WI38 (cell line): ENCODE measurements at regions not wholly inside any gene's neighbourhood (a gene's known extent, or its start where the extent isn't known, plus 50 kb on each side); places are given as distances from the start of the nearest gene placed in this dataset.

Experiments
- H3K4me3 ChIP-seq: 2 replicates; pipeline ENCODE4 v1.5.1; 2011; ENCODE audit warnings: low read depth, mild to moderate bottlenecking, control low read depth, low read length
- TF ChIP-seq, protein P1 (sequence below): IDR thresholded peaks from 2 replicates; pipeline ENCODE4 v1.5.1; 2012; ENCODE audit warnings: low read depth, mild to moderate bottlenecking, control low read depth, low read length

DNA sequence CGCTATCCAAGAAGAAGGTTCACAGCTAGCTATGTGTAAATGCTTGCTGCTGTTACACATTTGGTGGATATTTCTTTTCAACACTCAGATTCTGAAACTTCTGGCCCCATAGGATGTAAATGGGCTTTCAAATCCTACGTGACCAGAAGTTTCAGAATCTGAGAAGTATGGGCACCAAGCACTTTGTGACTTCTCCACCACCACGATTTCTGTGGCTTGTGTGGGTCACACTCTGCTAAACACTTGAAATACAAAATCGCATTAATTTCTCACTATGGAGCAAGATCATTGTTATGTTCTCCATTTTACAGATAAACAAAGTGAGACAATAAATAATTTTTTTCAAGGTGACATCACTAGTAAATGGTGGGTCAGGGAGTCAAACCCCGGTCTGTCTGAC is 259.4 kb upstream of the JADE1 start:
- H3K4me3 ChIP-seq = no peak overlapping the region
- TF ChIP-seq, protein P1, sequence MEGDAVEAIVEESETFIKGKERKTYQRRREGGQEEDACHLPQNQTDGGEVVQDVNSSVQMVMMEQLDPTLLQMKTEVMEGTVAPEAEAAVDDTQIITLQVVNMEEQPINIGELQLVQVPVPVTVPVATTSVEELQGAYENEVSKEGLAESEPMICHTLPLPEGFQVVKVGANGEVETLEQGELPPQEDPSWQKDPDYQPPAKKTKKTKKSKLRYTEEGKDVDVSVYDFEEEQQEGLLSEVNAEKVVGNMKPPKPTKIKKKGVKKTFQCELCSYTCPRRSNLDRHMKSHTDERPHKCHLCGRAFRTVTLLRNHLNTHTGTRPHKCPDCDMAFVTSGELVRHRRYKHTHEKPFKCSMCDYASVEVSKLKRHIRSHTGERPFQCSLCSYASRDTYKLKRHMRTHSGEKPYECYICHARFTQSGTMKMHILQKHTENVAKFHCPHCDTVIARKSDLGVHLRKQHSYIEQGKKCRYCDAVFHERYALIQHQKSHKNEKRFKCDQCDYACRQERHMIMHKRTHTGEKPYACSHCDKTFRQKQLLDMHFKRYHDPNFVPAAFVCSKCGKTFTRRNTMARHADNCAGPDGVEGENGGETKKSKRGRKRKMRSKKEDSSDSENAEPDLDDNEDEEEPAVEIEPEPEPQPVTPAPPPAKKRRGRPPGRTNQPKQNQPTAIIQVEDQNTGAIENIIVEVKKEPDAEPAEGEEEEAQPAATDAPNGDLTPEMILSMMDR = no peak

DNA sequence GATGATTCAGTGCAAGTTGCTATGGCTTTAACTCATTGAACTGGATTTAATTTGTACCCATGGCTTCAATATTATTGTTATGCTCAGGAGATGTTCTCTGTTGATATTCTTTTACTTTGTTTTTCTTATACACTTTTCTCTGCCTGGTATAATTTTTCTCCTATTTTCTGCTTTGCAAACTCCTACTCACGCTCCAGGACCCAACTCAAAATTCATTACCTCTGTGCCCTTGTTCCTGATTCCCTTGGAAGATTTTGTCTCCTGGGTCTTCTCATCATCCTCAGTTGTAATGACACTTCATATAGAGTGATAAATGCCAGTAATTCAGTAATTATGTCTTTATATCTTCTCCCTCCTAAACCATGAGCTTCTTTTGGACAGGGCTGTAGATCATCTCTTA is 259.9 kb upstream of the JADE1 start:
- H3K4me3 ChIP-seq = no peak overlapping the region
- TF ChIP-seq, protein P1 = no peak

DNA sequence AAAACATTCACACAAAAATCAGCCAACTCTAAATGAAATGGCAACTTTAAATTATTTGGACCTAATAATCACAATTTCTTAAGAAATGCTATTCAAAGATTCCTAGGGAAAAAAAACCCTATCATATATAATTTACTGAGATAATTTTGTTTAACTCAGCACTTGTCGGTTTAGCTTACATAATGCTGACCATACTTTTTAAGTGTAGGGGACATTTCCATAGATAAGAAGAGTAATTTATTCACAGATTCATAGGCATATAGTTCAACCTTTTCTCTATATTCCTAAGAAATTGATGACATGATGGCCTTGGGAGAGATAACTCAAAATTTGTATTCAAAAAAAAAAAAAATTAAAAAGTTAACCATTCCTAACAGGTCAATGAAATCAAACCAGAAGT is 260.8 kb upstream of the PGRMC2 start:
- TF ChIP-seq, protein P1 = no peak
- no peak overlapping the region for H3K4me3 ChIP-seq

DNA sequence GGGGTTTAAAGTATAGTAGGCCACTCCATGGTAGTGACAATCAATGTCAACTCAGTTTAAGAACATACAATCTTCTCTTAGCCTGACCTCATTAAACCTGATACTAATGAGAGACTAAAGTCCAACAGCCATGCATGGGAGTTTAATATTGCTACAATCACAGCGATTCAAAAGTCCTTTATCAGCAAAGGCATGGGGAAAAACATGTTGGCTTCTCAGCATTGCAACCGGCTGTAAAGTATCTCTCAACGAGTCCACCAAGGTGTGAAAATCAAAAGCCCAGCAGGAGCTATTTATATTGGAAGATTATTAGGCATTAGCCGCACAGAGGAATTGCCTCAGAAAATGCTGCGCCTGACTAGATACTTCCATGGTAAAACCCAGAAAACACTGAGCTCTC is 256.7 kb upstream of the PGRMC2 start:
- H3K4me3 ChIP-seq = no peak overlapping the region
- TF ChIP-seq, protein P1 = no peak

DNA sequence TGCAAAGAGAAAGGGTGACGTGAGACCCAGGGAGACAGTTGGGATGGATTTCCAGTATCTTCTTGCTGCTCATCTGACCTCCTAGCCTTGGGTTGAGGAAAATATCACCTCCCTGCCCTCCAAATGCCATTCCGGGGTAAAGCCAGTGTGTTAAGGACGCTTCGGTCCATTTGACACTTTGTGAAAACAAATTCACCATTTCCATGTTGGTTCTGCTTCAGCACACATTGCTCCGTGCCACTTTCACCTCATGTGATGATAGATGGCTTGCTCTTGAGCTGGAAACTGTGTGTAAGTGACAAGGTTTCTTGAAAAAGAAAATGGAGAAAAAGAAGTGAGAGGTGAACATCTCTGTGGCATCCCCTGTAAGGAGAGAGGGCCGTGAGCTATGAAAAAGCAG is 256.1 kb upstream of the PGRMC2 start:
- no peak overlapping the region for H3K4me3 ChIP-seq
- TF ChIP-seq, protein P1 = no peak

DNA sequence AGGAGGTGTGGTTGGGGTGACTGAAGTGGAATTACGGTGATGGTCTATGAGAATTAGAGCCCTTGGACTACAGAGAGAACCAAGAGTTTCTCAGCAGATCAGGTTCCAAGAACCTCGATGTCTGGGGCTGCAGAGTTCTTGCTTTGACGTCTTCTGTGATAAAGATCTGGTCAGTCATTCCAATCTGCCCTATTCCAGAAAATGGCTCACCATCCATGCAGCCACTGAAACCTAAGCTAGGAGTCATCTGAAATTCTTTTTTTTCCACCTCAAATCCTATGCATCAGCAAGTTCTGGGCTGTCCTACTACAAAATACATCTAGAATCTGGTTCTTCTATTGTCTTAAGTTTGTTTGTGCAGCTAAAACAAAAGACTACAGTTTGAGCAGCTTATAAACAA is 254.4 kb upstream of the PGRMC2 start:
- TF ChIP-seq, protein P1 = no peak
- no peak overlapping the region for H3K4me3 ChIP-seq

DNA sequence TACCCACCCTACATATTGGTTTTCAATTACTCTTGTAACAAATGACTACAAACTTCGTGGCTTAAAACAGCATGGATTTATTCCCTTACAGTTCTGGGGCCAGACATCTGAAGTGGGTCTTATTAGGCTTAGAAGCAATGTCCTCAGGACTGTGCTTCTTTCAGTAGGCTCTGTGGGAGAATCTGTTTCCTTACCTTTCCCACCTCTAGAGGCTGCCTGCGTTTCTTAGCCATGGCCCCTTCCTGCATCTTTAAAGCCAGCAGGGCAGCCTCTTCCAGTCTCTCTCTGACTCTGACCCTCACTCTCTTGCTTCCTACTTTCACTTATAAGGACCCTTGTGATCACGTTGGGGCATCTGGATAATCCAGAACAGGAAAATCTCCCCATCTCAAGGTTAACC is 252.5 kb upstream of the PGRMC2 start:
- TF ChIP-seq, protein P1 = no peak
- H3K4me3 ChIP-seq = no peak overlapping the region
